SK-N-SH treated with all-trans-retinoic acid at 6 μM for 48 hours (cell line): ENCODE measurements at regions not wholly inside any gene's neighbourhood (a gene's known extent, or its start where the extent isn't known, plus 50 kb on each side); places are given as distances from the start of the nearest gene placed in this dataset.

ENCODE experiments used
- ATAC-seq: fragments of 200-7000 bp; cut with Tn5 transposase; 3 replicates; pipeline ENCODE4 v1.9.1; 2020; ENCODE audit warnings: mild to moderate bottlenecking, moderate library complexity
- ARNTL ChIP-seq: fragments of 450-650 bp; formaldehyde crosslinking; IDR thresholded peaks from 2 replicates; pipeline ENCODE4 v1.5.0; 2020; ENCODE audit warnings: low read depth, mild to moderate bottlenecking, moderate library complexity, borderline replicate concordance
- BACH2 ChIP-seq: fragments of 250-450 bp; sonication (Bioruptor Pico); IDR thresholded peaks from 2 replicates; pipeline ENCODE4 v1.9.0; 2021; ENCODE audit warnings: mild to moderate bottlenecking, borderline replicate concordance
- CSDC2 ChIP-seq: fragments of 250-450 bp; sonication (Bioruptor Pico); IDR thresholded peaks from 2 replicates; pipeline ENCODE4 v1.5.0; 2020; ENCODE audit warnings: mild to moderate bottlenecking, moderate library complexity
- CSRNP3 ChIP-seq: fragments of 250-450 bp; sonication (Bioruptor Pico); IDR thresholded peaks from 2 replicates; pipeline ENCODE4 v1.5.1; 2021; ENCODE audit warnings: mild to moderate bottlenecking, moderate library complexity
- ESRRG ChIP-seq: fragments of 250-450 bp; sonication (Bioruptor Pico); IDR thresholded peaks from 2 replicates; pipeline ENCODE4 v1.6.1; 2021; ENCODE audit warnings: mild to moderate bottlenecking
- GLIS3 ChIP-seq: fragments of 250-450 bp; sonication (Bioruptor Pico); IDR thresholded peaks from 2 replicates; pipeline ENCODE4 v1.5.0; 2020; ENCODE audit warnings: mild to moderate bottlenecking, moderate library complexity
- ISL1 ChIP-seq: fragments of 250-450 bp; sonication (Bioruptor Pico); IDR thresholded peaks from 2 replicates; pipeline ENCODE4 v2.1.2; 2022; ENCODE audit warnings: mild to moderate bottlenecking, moderate library complexity
- OSR1 ChIP-seq: fragments of 250-450 bp; sonication (Bioruptor Pico); IDR thresholded peaks from 2 replicates; pipeline ENCODE4 v1.8.0; 2022; ENCODE audit warnings: moderate library complexity, mild to moderate bottlenecking, inconsistent platforms
- POU6F1 ChIP-seq: fragments of 250-450 bp; sonication (Bioruptor Pico); IDR thresholded peaks from 2 replicates; pipeline ENCODE4 v1.8.0; 2021; ENCODE audit warnings: low read depth, mild to moderate bottlenecking, moderate library complexity, borderline replicate concordance
- PPARA ChIP-seq: fragments of 250-450 bp; sonication (Bioruptor Pico); IDR thresholded peaks from 2 replicates; pipeline ENCODE4 v1.5.0; 2020; ENCODE audit warnings: mild to moderate bottlenecking, borderline replicate concordance
- RARB ChIP-seq: fragments of 250-450 bp; sonication (Bioruptor Pico); IDR thresholded peaks from 2 replicates; pipeline ENCODE4 v1.8.0; 2021; ENCODE audit warnings: mild to moderate bottlenecking, moderate library complexity
- TCF4 ChIP-seq: fragments of 250-450 bp; sonication (Bioruptor Pico); IDR thresholded peaks from 2 replicates; pipeline ENCODE4 v1.8.0; 2021; ENCODE audit warnings: mild to moderate bottlenecking, moderate library complexity, borderline replicate concordance
- TOX ChIP-seq: fragments of 250-450 bp; sonication (Bioruptor Pico); IDR thresholded peaks from 2 replicates; pipeline ENCODE4 v1.8.0; 2021; ENCODE audit warnings: mild to moderate bottlenecking, moderate library complexity, borderline replicate concordance
- ZFP3 ChIP-seq: fragments of 250-450 bp; sonication (Bioruptor Pico); IDR thresholded peaks from 2 replicates; pipeline ENCODE4 v1.5.0; 2020; ENCODE audit warnings: mild to moderate bottlenecking, moderate library complexity
- ZFP30 ChIP-seq: fragments of 450-650 bp; formaldehyde crosslinking; IDR thresholded peaks from 2 replicates; pipeline ENCODE4 v1.5.0; 2022; ENCODE audit warnings: mild to moderate bottlenecking, moderate library complexity
- ZNF565 ChIP-seq: fragments of 450-650 bp; formaldehyde crosslinking; conservative IDR thresholded peaks from 2 replicates; pipeline ENCODE4 v1.5.0; 2020; ENCODE audit warnings: low read depth, mild to moderate bottlenecking, moderate library complexity
- ZNF70 ChIP-seq: fragments of 450-650 bp; formaldehyde crosslinking; IDR thresholded peaks from 2 replicates; pipeline ENCODE4 v1.5.0; 2020; ENCODE audit warnings: mild to moderate bottlenecking, moderate library complexity
- ZNF8 ChIP-seq: fragments of 450-650 bp; formaldehyde crosslinking; IDR thresholded peaks from 2 replicates; pipeline ENCODE4 v1.5.0; 2020; ENCODE audit warnings: mild to moderate bottlenecking, moderate library complexity
- TF ChIP-seq, protein P1 (sequence below): fragments of 250-450 bp; sonication (Bioruptor Pico); IDR thresholded peaks from 2 replicates; pipeline ENCODE4 v1.5.0; 2020; ENCODE audit warnings: mild to moderate bottlenecking, moderate library complexity
- TF ChIP-seq, protein P2 (sequence below): fragments of 250-450 bp; sonication (Bioruptor Pico); IDR thresholded peaks from 2 replicates; pipeline ENCODE4 v1.5.1; 2020; ENCODE audit warnings: low read depth, mild to moderate bottlenecking, moderate library complexity

DNA sequence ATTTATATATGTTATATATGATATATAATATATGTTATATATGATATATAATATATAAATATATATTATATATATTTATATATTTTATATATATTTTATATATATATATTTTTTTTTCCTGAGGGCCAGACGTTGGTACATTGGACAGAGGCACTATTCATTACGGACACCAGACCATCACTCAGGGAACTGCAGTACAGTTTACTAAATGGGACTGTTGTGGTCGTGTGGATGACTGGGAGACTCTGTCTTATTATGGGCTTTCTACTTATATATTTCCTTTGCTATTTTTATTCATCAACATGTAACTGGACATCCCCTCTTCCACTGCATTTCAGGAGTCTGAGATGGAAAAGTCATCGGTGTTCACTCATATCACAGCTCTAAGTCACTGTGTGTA lies 87.1 kb upstream of the PRKCQ start:
- TF ChIP-seq OSR1 (CRISPR knock-in tag): no peak
- TF ChIP-seq TCF4 (CRISPR knock-in tag): no peak
- TF ChIP-seq ARNTL (CRISPR knock-in tag): no peak
- no peak for TF ChIP-seq ZFP30 (CRISPR knock-in tag)
- no peak for TF ChIP-seq RARB (CRISPR knock-in tag)
- TF ChIP-seq CSRNP3 (CRISPR knock-in tag): no peak
- no peak for TF ChIP-seq TOX (CRISPR knock-in tag)
- no peak for TF ChIP-seq ZFP3
- TF ChIP-seq GLIS3 (CRISPR knock-in tag): no peak
- no peak for ATAC-seq

GRCh38 chr10:6665847-6666246 lies 85.8 kb upstream of the PRKCQ start:
- no peak for ATAC-seq

DNA sequence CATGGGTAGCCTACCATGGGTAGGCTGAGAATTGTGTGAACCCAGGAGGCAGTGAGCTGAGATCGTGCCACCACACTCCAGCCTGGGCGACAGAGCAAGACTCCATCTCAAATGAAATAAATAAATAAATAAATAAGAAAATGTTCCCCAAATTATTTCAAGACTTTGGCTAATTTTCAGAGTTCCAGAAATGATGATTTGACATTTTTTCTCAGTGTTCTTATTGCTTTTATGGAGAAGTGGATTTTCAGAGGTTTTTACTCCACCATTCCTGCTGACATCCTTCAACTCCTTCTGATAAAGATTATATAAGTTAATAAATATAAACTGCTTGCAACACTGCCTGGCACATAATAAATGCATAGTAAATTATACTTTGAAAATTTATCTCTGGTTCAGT lies 80.4 kb upstream of the PRKCQ start:
- TF ChIP-seq ZNF565 (CRISPR knock-in tag) (no peak), CSRNP3 (CRISPR knock-in tag) (no peak), ESRRG (CRISPR knock-in tag) (no peak), ZNF70 (CRISPR knock-in tag) (no peak), BACH2 (CRISPR knock-in tag) (no peak), PPARA (CRISPR knock-in tag) (no peak), TCF4 (CRISPR knock-in tag) (no peak), ZNF8 (no peak), CSDC2 (CRISPR knock-in tag) (no peak), TOX (CRISPR knock-in tag) (no peak), ZFP3 (no peak)
- TF ChIP-seq, all 23 proteins: peak for 0
- no peak for ATAC-seq

More at GRCh38 chr10:6665847-6666246, 85.8 kb upstream of the PRKCQ start:
- TF ChIP-seq RARB (CRISPR knock-in tag) (no peak), ZNF70 (CRISPR knock-in tag) (no peak), BACH2 (CRISPR knock-in tag) (no peak), ZFP30 (CRISPR knock-in tag) (no peak), TCF4 (CRISPR knock-in tag) (no peak), POU6F1 (CRISPR knock-in tag) (no peak), ISL1 (no peak), PPARA (CRISPR knock-in tag) (no peak), ZFP3 (no peak), CSRNP3 (CRISPR knock-in tag) (no peak)
- TF ChIP-seq, protein P1, sequence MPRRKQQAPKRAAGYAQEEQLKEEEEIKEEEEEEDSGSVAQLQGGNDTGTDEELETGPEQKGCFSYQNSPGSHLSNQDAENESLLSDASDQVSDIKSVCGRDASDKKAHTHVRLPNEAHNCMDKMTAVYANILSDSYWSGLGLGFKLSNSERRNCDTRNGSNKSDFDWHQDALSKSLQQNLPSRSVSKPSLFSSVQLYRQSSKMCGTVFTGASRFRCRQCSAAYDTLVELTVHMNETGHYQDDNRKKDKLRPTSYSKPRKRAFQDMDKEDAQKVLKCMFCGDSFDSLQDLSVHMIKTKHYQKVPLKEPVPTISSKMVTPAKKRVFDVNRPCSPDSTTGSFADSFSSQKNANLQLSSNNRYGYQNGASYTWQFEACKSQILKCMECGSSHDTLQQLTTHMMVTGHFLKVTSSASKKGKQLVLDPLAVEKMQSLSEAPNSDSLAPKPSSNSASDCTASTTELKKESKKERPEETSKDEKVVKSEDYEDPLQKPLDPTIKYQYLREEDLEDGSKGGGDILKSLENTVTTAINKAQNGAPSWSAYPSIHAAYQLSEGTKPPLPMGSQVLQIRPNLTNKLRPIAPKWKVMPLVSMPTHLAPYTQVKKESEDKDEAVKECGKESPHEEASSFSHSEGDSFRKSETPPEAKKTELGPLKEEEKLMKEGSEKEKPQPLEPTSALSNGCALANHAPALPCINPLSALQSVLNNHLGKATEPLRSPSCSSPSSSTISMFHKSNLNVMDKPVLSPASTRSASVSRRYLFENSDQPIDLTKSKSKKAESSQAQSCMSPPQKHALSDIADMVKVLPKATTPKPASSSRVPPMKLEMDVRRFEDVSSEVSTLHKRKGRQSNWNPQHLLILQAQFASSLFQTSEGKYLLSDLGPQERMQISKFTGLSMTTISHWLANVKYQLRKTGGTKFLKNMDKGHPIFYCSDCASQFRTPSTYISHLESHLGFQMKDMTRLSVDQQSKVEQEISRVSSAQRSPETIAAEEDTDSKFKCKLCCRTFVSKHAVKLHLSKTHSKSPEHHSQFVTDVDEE (CRISPR knock-in tag): no peak
- TF ChIP-seq, protein P2, sequence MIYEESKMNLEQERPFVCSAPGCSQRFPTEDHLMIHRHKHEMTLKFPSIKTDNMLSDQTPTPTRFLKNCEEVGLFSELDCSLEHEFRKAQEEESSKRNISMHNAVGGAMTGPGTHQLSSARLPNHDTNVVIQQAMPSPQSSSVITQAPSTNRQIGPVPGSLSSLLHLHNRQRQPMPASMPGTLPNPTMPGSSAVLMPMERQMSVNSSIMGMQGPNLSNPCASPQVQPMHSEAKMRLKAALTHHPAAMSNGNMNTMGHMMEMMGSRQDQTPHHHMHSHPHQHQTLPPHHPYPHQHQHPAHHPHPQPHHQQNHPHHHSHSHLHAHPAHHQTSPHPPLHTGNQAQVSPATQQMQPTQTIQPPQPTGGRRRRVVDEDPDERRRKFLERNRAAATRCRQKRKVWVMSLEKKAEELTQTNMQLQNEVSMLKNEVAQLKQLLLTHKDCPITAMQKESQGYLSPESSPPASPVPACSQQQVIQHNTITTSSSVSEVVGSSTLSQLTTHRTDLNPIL (CRISPR knock-in tag): no peak
